Panc1 (cell line): ENCODE measurements at regions not wholly inside any gene's neighbourhood (a gene's known extent, or its start where the extent isn't known, plus 50 kb on each side); places are given as distances from the start of the nearest gene placed in this dataset.

Source experiments
- CTCF ChIP-seq: fragments of 450-650 bp; IDR thresholded peaks from 2 replicates; pipeline ENCODE4 v1.5.1; 2017; ENCODE audit warnings: mild to moderate bottlenecking
- REST ChIP-seq, 2 experiments: IDR thresholded peaks; 2 replicates each; pipeline ENCODE4 v1.6.1; 2011 to 2012; ENCODE audit warnings: low read depth in 2 of 2, control low read depth in 1 of 2, low read length in 1 of 2, mild to moderate bottlenecking in 1 of 2, moderate library complexity in 1 of 2; ENCODE audit not compliant: insufficient read depth in 1 of 2
- SIN3A ChIP-seq: IDR thresholded peaks from 2 replicates; pipeline ENCODE4 v1.6.1; 2012; ENCODE audit warnings: low read depth, mild to moderate bottlenecking, low read length, moderate library complexity, borderline replicate concordance; ENCODE audit not compliant: insufficient read depth

DNA sequence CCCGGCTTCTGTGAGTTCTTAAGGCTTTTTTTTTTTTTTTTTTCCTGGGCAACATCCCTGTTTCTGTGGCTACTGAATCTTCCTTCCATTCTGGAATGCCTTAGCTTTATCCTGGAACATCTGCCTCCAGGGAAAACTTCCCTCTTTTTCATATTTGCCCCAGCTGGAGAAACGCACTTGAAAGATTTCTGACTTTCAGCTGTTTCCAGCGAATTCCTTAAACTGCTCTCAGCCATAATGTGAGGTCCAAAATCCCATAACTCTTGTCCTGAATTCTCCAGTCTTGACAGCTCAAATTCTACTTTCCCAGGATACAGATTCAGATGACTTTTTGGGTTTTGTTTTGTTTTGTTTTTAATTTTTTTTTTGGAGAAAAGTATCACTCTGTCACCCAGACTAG, 263.6 kb upstream of the AUTS2 start:
- no peak for TF ChIP-seq CTCF
- no peak for TF ChIP-seq REST (IDR thresholded peaks at IDR 0.05; ENCODE audit: insufficient read depth in 1 of 2, low read depth in 2 of 2, low read length in 1 of 2)
- TF ChIP-seq SIN3A, result no peak
